NT2/D1 (cell line): ENCODE measurements at regions not wholly inside any gene's neighbourhood (a gene's known extent, or its start where the extent isn't known, plus 50 kb on each side); places are given as distances from the start of the nearest gene placed in this dataset.

ENCODE experiments used
- SUZ12 ChIP-seq: IDR thresholded peaks from 2 replicates; pipeline ENCODE4 v1.6.1; 2011; ENCODE audit not compliant: insufficient read length, insufficient read depth; ENCODE audit errors: extremely low read depth
- YY1 ChIP-seq: IDR thresholded peaks from 2 replicates; pipeline ENCODE4 v1.6.1; 2011; ENCODE audit not compliant: insufficient read length, insufficient read depth
- ZNF274 ChIP-seq: IDR thresholded peaks from 2 replicates; pipeline ENCODE4 v1.6.1; 2011; ENCODE audit warnings: mild to moderate bottlenecking, low read depth, low read length

- TF ChIP-seq YY1 (no peak), ZNF274 (no peak), SUZ12 (no peak)
These were observed 137.4 kb downstream of the AKAIN1 start for GRCh38 chr18:5059696-5060032.
